ENCODE measurements at regions not wholly inside any gene's neighbourhood (a gene's known extent, or its start where the extent isn't known, plus 50 kb on each side); places are given as distances from the start of the nearest gene placed in this dataset.

DNA sequence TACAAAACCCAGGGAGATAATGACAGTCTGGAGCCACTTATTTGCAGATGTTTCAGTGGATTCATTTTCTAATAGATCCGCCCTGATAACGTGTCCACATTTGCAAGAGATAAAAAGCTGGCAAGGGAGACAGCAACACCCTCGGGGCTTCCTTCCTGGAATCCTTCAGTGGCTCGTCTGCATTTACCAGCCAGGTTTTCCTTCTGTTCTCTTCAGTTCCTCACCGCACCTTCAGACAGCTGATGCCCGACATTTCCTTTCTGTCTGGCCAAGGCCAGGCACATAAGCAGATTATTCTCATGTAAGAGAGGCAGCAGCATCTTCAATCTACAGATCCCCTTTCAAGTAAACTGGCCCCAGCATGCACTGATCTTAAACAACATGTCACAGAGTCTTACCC, 56.2 kb upstream of the SPATA12 start:
- peaks cover 60% of the 10 kb centered on the region for H3K4me1 ChIP-seq
- H3K27me3 ChIP-seq, result no peaks in the 10 kb centered on the region
- TF ChIP-seq CTCF (IDR thresholded peaks at IDR 0.05), result no peak
- TF ChIP-seq POLR2AphosphoS5 (IDR thresholded peaks at IDR 0.05), result peak in 1 of 3 donors; percentile 46
- no peaks in the 10 kb centered on the region for H3K36me3 ChIP-seq
- DNase-seq (ENCODE audit: low spot score in 2 of 2), result no peak
- H3K4me3 ChIP-seq, result no peak overlapping the region
- peak overlapping the region; percentile 82 for H3K27ac ChIP-seq
- 27% methylated on average over 6 of the region's 6 CpGs for WGBS
- no peaks in the 10 kb centered on the region for H3K9me3 ChIP-seq

DNA sequence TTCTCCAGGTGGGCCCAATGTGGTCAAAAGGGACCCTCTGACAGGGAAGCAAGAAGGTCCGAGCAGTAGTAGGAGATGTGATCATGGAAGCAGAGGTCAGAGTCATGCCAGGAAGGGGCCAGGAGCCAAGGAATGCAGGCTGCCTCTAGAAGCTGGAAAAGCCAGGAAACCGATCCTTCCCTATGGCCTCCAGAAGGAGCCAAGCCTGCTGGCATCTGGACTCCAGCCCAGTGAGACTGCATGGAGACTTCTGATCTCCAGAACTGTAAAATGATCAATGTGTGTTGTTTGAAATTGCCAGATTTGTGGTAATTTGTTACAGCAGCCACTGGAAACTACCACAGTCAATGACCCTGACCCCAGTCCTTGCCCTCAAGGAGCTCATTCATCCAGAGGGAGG, 56.8 kb upstream of the SPATA12 start:
- TF ChIP-seq POLR2AphosphoS5 (IDR thresholded peaks at IDR 0.05) (no peak), POLR2A (IDR thresholded peaks at IDR 0.05) (no peak), CTCF (IDR thresholded peaks at IDR 0.05) (no peak), EP300 (IDR thresholded peaks at IDR 0.05) (no peak)
- DNase-seq (ENCODE audit: low spot score in 2 of 2), result no peak
- H3K36me3 ChIP-seq, result no peaks in the 10 kb centered on the region
- H3K27ac ChIP-seq, result peak overlapping the region; percentile 82
- H3K4me1 ChIP-seq, result peaks cover 54% of the 10 kb centered on the region
- H3K4me3 ChIP-seq, result no peak overlapping the region
- WGBS, result 58% methylated on average over 2 of the region's 2 CpGs
- no peaks in the 10 kb centered on the region for H3K27me3 ChIP-seq
- H3K9me3 ChIP-seq, result no peaks in the 10 kb centered on the region

GRCh38 chr3:57001356-57001755, 59.1 kb upstream of the SPATA12 start:
- DNase-seq (ENCODE audit: low spot score in 2 of 2), result no peak
- no peak overlapping the region for H3K4me3 ChIP-seq
- 84% methylated on average over 5 of the region's 5 CpGs for WGBS
- TF ChIP-seq EP300 (IDR thresholded peaks at IDR 0.05), result no peak
- TF ChIP-seq CTCF (IDR thresholded peaks at IDR 0.05), result no peak
- TF ChIP-seq POLR2AphosphoS5 (IDR thresholded peaks at IDR 0.05), result no peak
- TF ChIP-seq POLR2A (IDR thresholded peaks at IDR 0.05), result no peak
- H3K27me3 ChIP-seq, result no peaks in the 10 kb centered on the region
- H3K36me3 ChIP-seq, result no peaks in the 10 kb centered on the region
- no peaks in the 10 kb centered on the region for H3K9me3 ChIP-seq
- H3K27ac ChIP-seq, result no peak overlapping the region
- peaks cover 49% of the 10 kb centered on the region for H3K4me1 ChIP-seq

GRCh38 chr3:57000012-57000411, 60.5 kb upstream of the SPATA12 start:
- DNase-seq (ENCODE audit: low spot score in 2 of 2), result no peak
- Histone ChIP-seq H3K36me3 (no peaks in the 10 kb centered on the region), H3K9me3 (no peaks in the 10 kb centered on the region), H3K27me3 (no peaks in the 10 kb centered on the region), H3K4me3 (no peak overlapping the region), H3K4me1 (peaks cover 43% of the 10 kb centered on the region), H3K27ac (no peak overlapping the region)
- WGBS, result 90% methylated on average over 4 of the region's 4 CpGs
- TF ChIP-seq EP300 (IDR thresholded peaks at IDR 0.05), result no peak
- no peak for TF ChIP-seq POLR2A (IDR thresholded peaks at IDR 0.05)
- no peak for TF ChIP-seq CTCF (IDR thresholded peaks at IDR 0.05)

GRCh38 chr3:56999547-56999946, 60.9 kb upstream of the SPATA12 start:
- Histone ChIP-seq H3K4me3 (no peak overlapping the region), H3K9me3 (no peaks in the 10 kb centered on the region), H3K36me3 (no peaks in the 10 kb centered on the region), H3K27ac (no peak overlapping the region), H3K4me1 (peaks cover 39% of the 10 kb centered on the region), H3K27me3 (no peaks in the 10 kb centered on the region)
- no peak for TF ChIP-seq POLR2A (IDR thresholded peaks at IDR 0.05)
- no peak for TF ChIP-seq CTCF (IDR thresholded peaks at IDR 0.05)
- no peak for TF ChIP-seq EP300 (IDR thresholded peaks at IDR 0.05)
- TF ChIP-seq POLR2AphosphoS5 (IDR thresholded peaks at IDR 0.05), result no peak
- DNase-seq (ENCODE audit: low spot score in 2 of 2), result no peak

Measured in suprapubic skin (tissue), 4 donors.